HepG2 (cell line): ENCODE measurements at regions not wholly inside any gene's neighbourhood (a gene's known extent, or its start where the extent isn't known, plus 50 kb on each side); places are given as distances from the start of the nearest gene placed in this dataset.

Experiments
- ARNTL ChIP-seq: sonication (generic); formaldehyde crosslinking; IDR thresholded peaks from 2 replicates; pipeline ENCODE4 v1.4.0; 2020; ENCODE audit warnings: mild to moderate bottlenecking, missing genetic modification reagents
- EHMT2 ChIP-seq: fragments of 200-600 bp; sonication (generic); IDR thresholded peaks from 2 replicates; pipeline ENCODE4 v1.7.0; 2017; ENCODE audit warnings: antibody characterized with exemption, low read depth, low read length, borderline replicate concordance
- FOXK1 ChIP-seq: sonication (generic); formaldehyde crosslinking; IDR thresholded peaks from 2 replicates; pipeline ENCODE4 v1.4.0; 2020; ENCODE audit warnings: low read depth, missing genetic modification reagents, borderline replicate concordance
- PTBP1 ChIP-seq: fragments of 200-400 bp; formaldehyde crosslinking; IDR thresholded peaks from 2 replicates; pipeline ENCODE4 v1.6.1; 2018; ENCODE audit warnings: low read length, low read depth; ENCODE audit not compliant: poor library complexity, severe bottlenecking
- SMAD3 ChIP-seq: sonication (generic); formaldehyde crosslinking; IDR thresholded peaks from 2 replicates; pipeline ENCODE4 v1.4.0; 2020; ENCODE audit warnings: missing genetic modification reagents
- SP5 ChIP-seq: IDR thresholded peaks from 2 replicates; pipeline ENCODE4 v1.6.1; 2016; ENCODE audit warnings: low read depth, borderline replicate concordance
- TCF12 ChIP-seq, 2 experiments: fragments of 450-650 bp in 1 of 2; sonication (generic) in 1 of 2; formaldehyde crosslinking in 1 of 2; IDR thresholded peaks; 2 replicates each; pipeline versions ENCODE4 v1.6.1 to v1.8.0; 2017 to 2022; ENCODE audit warnings: antibody characterized with exemption in 1 of 2, mild to moderate bottlenecking in 1 of 2, missing genetic modification reagents in 1 of 2, moderate library complexity in 1 of 2
- ZKSCAN5 ChIP-seq: sonication (generic); formaldehyde crosslinking; IDR thresholded peaks from 2 replicates; pipeline ENCODE4 v1.5.1; 2020; ENCODE audit warnings: mild to moderate bottlenecking, missing genetic modification reagents
- ZNF577 ChIP-seq: sonication (generic); formaldehyde crosslinking; IDR thresholded peaks from 2 replicates; pipeline ENCODE4 v1.4.0; 2020; ENCODE audit warnings: mild to moderate bottlenecking, low read depth, missing genetic modification reagents, borderline replicate concordance
- ZZZ3 ChIP-seq: sonication (generic); formaldehyde crosslinking; IDR thresholded peaks from 2 replicates; pipeline ENCODE4 v1.4.0; 2020; ENCODE audit warnings: missing genetic modification reagents, mild to moderate bottlenecking, borderline replicate concordance
- TF ChIP-seq, protein P1 (sequence below), 2 experiments: fragments of 450-650 bp in 1 of 2; sonication (generic) in 1 of 2; formaldehyde crosslinking in 1 of 2; IDR thresholded peaks; 2 replicates each; pipeline versions ENCODE4 v1.6.1 to v1.8.0; 2016 to 2022; ENCODE audit warnings: antibody characterized with exemption in 1 of 2, mild to moderate bottlenecking in 1 of 2, missing genetic modification reagents in 1 of 2
- TF ChIP-seq, protein P2 (sequence below): sonication (generic); formaldehyde crosslinking; IDR thresholded peaks from 2 replicates; pipeline ENCODE4 v1.8.1; 2023; ENCODE audit warnings: mild to moderate bottlenecking, missing genetic modification reagents
- TF ChIP-seq, protein P3 (sequence below): sonication (generic); formaldehyde crosslinking; IDR thresholded peaks from 2 replicates; pipeline ENCODE4 v1.8.0; 2022; ENCODE audit warnings: missing genetic modification reagents, mild to moderate bottlenecking, moderate library complexity, borderline replicate concordance
- TF ChIP-seq, protein P4 (sequence below): sonication (generic); formaldehyde crosslinking; conservative IDR thresholded peaks from 2 replicates; pipeline ENCODE4 v1.5.0; 2020; ENCODE audit warnings: missing genetic modification reagents

- TF ChIP-seq FOXK1 (CRISPR knock-in tag) (no peak), ZZZ3 (no peak), TCF12 (IDR thresholded peaks at IDR 0.05) (no peak), TCF12 (CRISPR knock-in tag; IDR thresholded peaks at IDR 0.05) (no peak), PTBP1 (no peak), SP5 (CRISPR knock-in tag) (no peak), SMAD3 (no peak), ARNTL (CRISPR knock-in tag) (no peak), ZKSCAN5 (CRISPR knock-in tag) (no peak), ZNF577 (CRISPR knock-in tag) (no peak), EHMT2 (no peak)
- TF ChIP-seq, protein P1, sequence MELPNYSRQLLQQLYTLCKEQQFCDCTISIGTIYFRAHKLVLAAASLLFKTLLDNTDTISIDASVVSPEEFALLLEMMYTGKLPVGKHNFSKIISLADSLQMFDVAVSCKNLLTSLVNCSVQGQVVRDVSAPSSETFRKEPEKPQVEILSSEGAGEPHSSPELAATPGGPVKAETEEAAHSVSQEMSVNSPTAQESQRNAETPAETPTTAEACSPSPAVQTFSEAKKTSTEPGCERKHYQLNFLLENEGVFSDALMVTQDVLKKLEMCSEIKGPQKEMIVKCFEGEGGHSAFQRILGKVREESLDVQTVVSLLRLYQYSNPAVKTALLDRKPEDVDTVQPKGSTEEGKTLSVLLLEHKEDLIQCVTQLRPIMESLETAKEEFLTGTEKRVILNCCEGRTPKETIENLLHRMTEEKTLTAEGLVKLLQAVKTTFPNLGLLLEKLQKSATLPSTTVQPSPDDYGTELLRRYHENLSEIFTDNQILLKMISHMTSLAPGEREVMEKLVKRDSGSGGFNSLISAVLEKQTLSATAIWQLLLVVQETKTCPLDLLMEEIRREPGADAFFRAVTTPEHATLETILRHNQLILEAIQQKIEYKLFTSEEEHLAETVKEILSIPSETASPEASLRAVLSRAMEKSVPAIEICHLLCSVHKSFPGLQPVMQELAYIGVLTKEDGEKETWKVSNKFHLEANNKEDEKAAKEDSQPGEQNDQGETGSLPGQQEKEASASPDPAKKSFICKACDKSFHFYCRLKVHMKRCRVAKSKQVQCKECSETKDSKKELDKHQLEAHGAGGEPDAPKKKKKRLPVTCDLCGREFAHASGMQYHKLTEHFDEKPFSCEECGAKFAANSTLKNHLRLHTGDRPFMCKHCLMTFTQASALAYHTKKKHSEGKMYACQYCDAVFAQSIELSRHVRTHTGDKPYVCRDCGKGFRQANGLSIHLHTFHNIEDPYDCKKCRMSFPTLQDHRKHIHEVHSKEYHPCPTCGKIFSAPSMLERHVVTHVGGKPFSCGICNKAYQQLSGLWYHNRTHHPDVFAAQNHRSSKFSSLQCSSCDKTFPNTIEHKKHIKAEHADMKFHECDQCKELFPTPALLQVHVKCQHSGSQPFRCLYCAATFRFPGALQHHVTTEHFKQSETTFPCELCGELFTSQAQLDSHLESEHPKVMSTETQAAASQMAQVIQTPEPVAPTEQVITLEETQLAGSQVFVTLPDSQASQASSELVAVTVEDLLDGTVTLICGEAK (IDR thresholded peaks at IDR 0.05), result no peak
- TF ChIP-seq, protein P1 (CRISPR knock-in tag; IDR thresholded peaks at IDR 0.05), result no peak
- TF ChIP-seq, protein P2, sequence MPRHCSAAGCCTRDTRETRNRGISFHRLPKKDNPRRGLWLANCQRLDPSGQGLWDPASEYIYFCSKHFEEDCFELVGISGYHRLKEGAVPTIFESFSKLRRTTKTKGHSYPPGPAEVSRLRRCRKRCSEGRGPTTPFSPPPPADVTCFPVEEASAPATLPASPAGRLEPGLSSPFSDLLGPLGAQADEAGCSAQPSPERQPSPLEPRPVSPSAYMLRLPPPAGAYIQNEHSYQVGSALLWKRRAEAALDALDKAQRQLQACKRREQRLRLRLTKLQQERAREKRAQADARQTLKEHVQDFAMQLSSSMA, result no peak
- TF ChIP-seq, protein P3, sequence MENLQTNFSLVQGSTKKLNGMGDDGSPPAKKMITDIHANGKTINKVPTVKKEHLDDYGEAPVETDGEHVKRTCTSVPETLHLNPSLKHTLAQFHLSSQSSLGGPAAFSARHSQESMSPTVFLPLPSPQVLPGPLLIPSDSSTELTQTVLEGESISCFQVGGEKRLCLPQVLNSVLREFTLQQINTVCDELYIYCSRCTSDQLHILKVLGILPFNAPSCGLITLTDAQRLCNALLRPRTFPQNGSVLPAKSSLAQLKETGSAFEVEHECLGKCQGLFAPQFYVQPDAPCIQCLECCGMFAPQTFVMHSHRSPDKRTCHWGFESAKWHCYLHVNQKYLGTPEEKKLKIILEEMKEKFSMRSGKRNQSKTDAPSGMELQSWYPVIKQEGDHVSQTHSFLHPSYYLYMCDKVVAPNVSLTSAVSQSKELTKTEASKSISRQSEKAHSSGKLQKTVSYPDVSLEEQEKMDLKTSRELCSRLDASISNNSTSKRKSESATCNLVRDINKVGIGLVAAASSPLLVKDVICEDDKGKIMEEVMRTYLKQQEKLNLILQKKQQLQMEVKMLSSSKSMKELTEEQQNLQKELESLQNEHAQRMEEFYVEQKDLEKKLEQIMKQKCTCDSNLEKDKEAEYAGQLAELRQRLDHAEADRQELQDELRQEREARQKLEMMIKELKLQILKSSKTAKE, result no peak
- TF ChIP-seq, protein P4, sequence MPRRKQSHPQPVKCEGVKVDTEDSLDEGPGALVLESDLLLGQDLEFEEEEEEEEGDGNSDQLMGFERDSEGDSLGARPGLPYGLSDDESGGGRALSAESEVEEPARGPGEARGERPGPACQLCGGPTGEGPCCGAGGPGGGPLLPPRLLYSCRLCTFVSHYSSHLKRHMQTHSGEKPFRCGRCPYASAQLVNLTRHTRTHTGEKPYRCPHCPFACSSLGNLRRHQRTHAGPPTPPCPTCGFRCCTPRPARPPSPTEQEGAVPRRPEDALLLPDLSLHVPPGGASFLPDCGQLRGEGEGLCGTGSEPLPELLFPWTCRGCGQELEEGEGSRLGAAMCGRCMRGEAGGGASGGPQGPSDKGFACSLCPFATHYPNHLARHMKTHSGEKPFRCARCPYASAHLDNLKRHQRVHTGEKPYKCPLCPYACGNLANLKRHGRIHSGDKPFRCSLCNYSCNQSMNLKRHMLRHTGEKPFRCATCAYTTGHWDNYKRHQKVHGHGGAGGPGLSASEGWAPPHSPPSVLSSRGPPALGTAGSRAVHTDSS (CRISPR knock-in tag), result no peak
Observed at GRCh38 chr11:105548359-105548758, 61.5 kb upstream of the GRIA4 start.
